Activated CD8-positive, alpha-beta T cell treated with anti-CD3 and anti-CD28 coated beads for 36 hours (primary cell): ENCODE measurements at regions not wholly inside any gene's neighbourhood (a gene's known extent, or its start where the extent isn't known, plus 50 kb on each side); places are given as distances from the start of the nearest gene placed in this dataset.

Experiments used
- ATAC-seq: fragments of 200-7000 bp; cut with Tn5 transposase; one replicate; pipeline ENCODE4 v1.10.0; 2021; ENCODE audit warnings: mild to moderate bottlenecking, moderate library complexity
- CTCF ChIA-PET: fragments of 350-600 bp; sonication (Branson Sonifier 250); formaldehyde crosslinking; loops from one replicate; lab custom pipeline; 2021; ENCODE audit warnings: antibody characterized with exemption; lab: Charles Lee
- POLR2A ChIA-PET: fragments of 350-600 bp; sonication (Branson Sonifier 250); formaldehyde crosslinking; loops from one replicate; lab custom pipeline; 2021; ENCODE audit warnings: antibody characterized with exemption; lab: Charles Lee
- DNase-seq: peaks from one replicate; pipeline ENCODE4 v3.0.0-alpha.2; 2020
- H3K27ac Mint-ChIP-seq: one replicate; pipeline ENCODE4 v1.8.0; 2021; ENCODE audit warnings: mild to moderate bottlenecking, mixed read lengths
- H3K27me3 Mint-ChIP-seq: one replicate; pipeline ENCODE4 v1.8.0; 2021; ENCODE audit warnings: mixed read lengths
- H3K36me3 Mint-ChIP-seq: one replicate; pipeline ENCODE4 v1.8.0; 2021; ENCODE audit warnings: low read depth, mixed read lengths
- H3K4me1 Mint-ChIP-seq: one replicate; pipeline ENCODE4 v1.8.0; 2021; ENCODE audit warnings: low read depth, mixed read lengths
- H3K4me3 Mint-ChIP-seq: one replicate; pipeline ENCODE4 v1.8.0; 2021; ENCODE audit warnings: mild to moderate bottlenecking, moderate library complexity, mixed read lengths
- H3K9me3 Mint-ChIP-seq: one replicate; pipeline ENCODE4 v1.8.0; 2021; ENCODE audit warnings: mixed read lengths
- CTCF ChIP-seq: fragments of 200-600 bp; IDR thresholded peaks from one replicate; pipeline ENCODE4 v1.8.0; 2022; ENCODE audit warnings: antibody characterized with exemption, mild to moderate bottlenecking
- intact Hi-C: fragments of 100-400 bp; cut with micrococcal nuclease; formaldehyde crosslinking; loops from one replicate; pipeline ENCODE4 v1.10.0; 2022

GRCh38 chr15:96553931-96554330 is 223.4 kb downstream of the NR2F2 start:
- Mint-ChIP-seq H3K4me1 (no peaks in the 10 kb centered on the region), H3K9me3 (no peaks in the 10 kb centered on the region), H3K36me3 (no peaks in the 10 kb centered on the region), H3K4me3 (no peak overlapping the region), H3K27me3 (peaks cover 3% of the 10 kb centered on the region), H3K27ac (no peak overlapping the region)
- ATAC-seq (no peak), DNase-seq (no peak)
- ChIA-PET CTCF (no interaction called here), POLR2A (no interaction called here)
- intact Hi-C loops: no loop called here
- no peak for TF ChIP-seq CTCF

- no peak overlapping the region for H3K27ac Mint-ChIP-seq
- ChIA-PET POLR2A (no interaction called here), CTCF (no interaction called here)
- H3K9me3 Mint-ChIP-seq: no peaks in the 10 kb centered on the region
- intact Hi-C loops: no loop called here
- no peak for TF ChIP-seq CTCF
- no peak overlapping the region for H3K4me3 Mint-ChIP-seq
- H3K36me3 Mint-ChIP-seq: no peaks in the 10 kb centered on the region
- no peaks in the 10 kb centered on the region for H3K4me1 Mint-ChIP-seq
- H3K27me3 Mint-ChIP-seq: peaks cover 3% of the 10 kb centered on the region
- DNase-seq (no peak), ATAC-seq (no peak)
These were observed 224.0 kb downstream of the NR2F2 start for GRCh38 chr15:96554541-96554940.

- no peak overlapping the region for H3K4me3 Mint-ChIP-seq
- intact Hi-C loops: no loop called here
- peaks cover 1% of the 10 kb centered on the region for H3K9me3 Mint-ChIP-seq
- DNase-seq: no peak
- no peak for ATAC-seq
- TF ChIP-seq CTCF: no peak
- CTCF ChIA-PET: no interaction called here
- POLR2A ChIA-PET: no interaction called here
- no peaks in the 10 kb centered on the region for H3K36me3 Mint-ChIP-seq
- no peaks in the 10 kb centered on the region for H3K4me1 Mint-ChIP-seq
- H3K27ac Mint-ChIP-seq: no peak overlapping the region
- H3K27me3 Mint-ChIP-seq: no peaks in the 10 kb centered on the region
These were observed 228.6 kb downstream of the NR2F2 start for GRCh38 chr15:96559087-96559486.

GRCh38 chr15:96559631-96560030 is 229.1 kb downstream of the NR2F2 start:
- intact Hi-C loops: no loop called here
- peaks cover 6% of the 10 kb centered on the region for H3K9me3 Mint-ChIP-seq
- ATAC-seq (no peak), DNase-seq (no peak)
- TF ChIP-seq CTCF: no peak
- no peak overlapping the region for H3K27ac Mint-ChIP-seq
- no peaks in the 10 kb centered on the region for H3K27me3 Mint-ChIP-seq
- POLR2A ChIA-PET: no interaction called here
- no peaks in the 10 kb centered on the region for H3K36me3 Mint-ChIP-seq
- H3K4me1 Mint-ChIP-seq: no peaks in the 10 kb centered on the region
- no peak overlapping the region for H3K4me3 Mint-ChIP-seq
- CTCF ChIA-PET: no interaction called here

GRCh38 chr15:96560246-96560895 is 229.9 kb downstream of the NR2F2 start:
- ChIA-PET CTCF (no interaction called here), POLR2A (no interaction called here)
- H3K27me3 Mint-ChIP-seq: no peaks in the 10 kb centered on the region
- ATAC-seq (no peak), DNase-seq (no peak)
- no peak for TF ChIP-seq CTCF
- H3K4me1 Mint-ChIP-seq: no peaks in the 10 kb centered on the region
- H3K4me3 Mint-ChIP-seq: no peak overlapping the region
- H3K27ac Mint-ChIP-seq: no peak overlapping the region
- peaks cover 6% of the 10 kb centered on the region for H3K9me3 Mint-ChIP-seq
- intact Hi-C loops: no loop called here
- no peaks in the 10 kb centered on the region for H3K36me3 Mint-ChIP-seq
